ENCODE measurements at regions not wholly inside any gene's neighbourhood (a gene's known extent, or its start where the extent isn't known, plus 50 kb on each side); places are given as distances from the start of the nearest gene placed in this dataset.

GRCh38 chr5:29795096-29795652, 1398.3 kb upstream of the CDH6 start:
- no peak overlapping the region for H3K27ac ChIP-seq (ENCODE audit: low read length)
- H3K79me2 ChIP-seq (ENCODE audit: low read length), result no peaks in the 10 kb centered on the region
- H3K4me1 ChIP-seq (ENCODE audit: low read length), result no peaks in the 10 kb centered on the region
- H3K4me3 ChIP-seq (ENCODE audit: low read length), result no peak overlapping the region
- H3K9ac ChIP-seq (ENCODE audit: low read length), result no peak overlapping the region
- H3K36me3 ChIP-seq (replicated peaks; ENCODE audit: low read depth, low read length), result no peaks in the 10 kb centered on the region
- H3K9me3 ChIP-seq (ENCODE audit: insufficient read depth, low read length), result no peaks in the 10 kb centered on the region
- TF ChIP-seq CTCF (IDR thresholded peaks at IDR 0.05; ENCODE audit: low read depth, low read length) (no peak), EZH2phosphoT487 (IDR thresholded peaks at IDR 0.05; ENCODE audit: low read depth) (no peak)
- no peaks in the 10 kb centered on the region for H3K27me3 ChIP-seq (ENCODE audit: low read depth, low read length)
- H2AFZ ChIP-seq (ENCODE audit: low read depth, low read length), result no peak overlapping the region
- H4K20me1 ChIP-seq (ENCODE audit: insufficient read depth, low read length), result no peaks in the 10 kb centered on the region
- H3K4me2 ChIP-seq (ENCODE audit: low read length), result no peak overlapping the region

GRCh38 chr5:29794141-29794787, 1399.2 kb upstream of the CDH6 start:
- no peak overlapping the region for H2AFZ ChIP-seq (ENCODE audit: low read depth, low read length)
- no peaks in the 10 kb centered on the region for H3K4me1 ChIP-seq (ENCODE audit: low read length)
- no peaks in the 10 kb centered on the region for H3K27me3 ChIP-seq (ENCODE audit: low read depth, low read length)
- H3K9ac ChIP-seq (ENCODE audit: low read length), result no peak overlapping the region
- H4K20me1 ChIP-seq (ENCODE audit: insufficient read depth, low read length), result no peaks in the 10 kb centered on the region
- H3K4me3 ChIP-seq (ENCODE audit: low read length), result no peak overlapping the region
- no peaks in the 10 kb centered on the region for H3K36me3 ChIP-seq (replicated peaks; ENCODE audit: low read depth, low read length)
- H3K9me3 ChIP-seq (ENCODE audit: insufficient read depth, low read length), result no peaks in the 10 kb centered on the region
- no peak overlapping the region for H3K4me2 ChIP-seq (ENCODE audit: low read length)
- no peak overlapping the region for H3K27ac ChIP-seq (ENCODE audit: low read length)
- TF ChIP-seq CTCF (IDR thresholded peaks at IDR 0.05; ENCODE audit: low read depth, low read length) (no peak), EZH2phosphoT487 (IDR thresholded peaks at IDR 0.05; ENCODE audit: low read depth) (no peak)
- H3K79me2 ChIP-seq (ENCODE audit: low read length), result no peaks in the 10 kb centered on the region

- Histone ChIP-seq H3K4me2 (ENCODE audit: low read length) (no peak overlapping the region), H3K9ac (ENCODE audit: low read length) (no peak overlapping the region), H3K4me3 (ENCODE audit: low read length) (no peak overlapping the region), H4K20me1 (ENCODE audit: insufficient read depth, low read length) (no peaks in the 10 kb centered on the region), H3K79me2 (ENCODE audit: low read length) (no peaks in the 10 kb centered on the region), H3K4me1 (ENCODE audit: low read length) (no peaks in the 10 kb centered on the region), H3K27me3 (ENCODE audit: low read depth, low read length) (no peaks in the 10 kb centered on the region), H3K36me3 (replicated peaks; ENCODE audit: low read depth, low read length) (no peaks in the 10 kb centered on the region), H3K9me3 (ENCODE audit: insufficient read depth, low read length) (no peaks in the 10 kb centered on the region), H2AFZ (ENCODE audit: low read depth, low read length) (no peak overlapping the region), H3K27ac (ENCODE audit: low read length) (no peak overlapping the region)
- TF ChIP-seq CTCF (IDR thresholded peaks at IDR 0.05; ENCODE audit: low read depth, low read length) (no peak), EZH2phosphoT487 (IDR thresholded peaks at IDR 0.05; ENCODE audit: low read depth) (no peak)
These were observed 1403.2 kb upstream of the CDH6 start for GRCh38 chr5:29790281-29790680.

- Histone ChIP-seq H3K79me2 (ENCODE audit: low read length) (no peaks in the 10 kb centered on the region), H3K9ac (ENCODE audit: low read length) (no peak overlapping the region), H3K4me2 (ENCODE audit: low read length) (no peak overlapping the region), H3K36me3 (replicated peaks; ENCODE audit: low read depth, low read length) (no peaks in the 10 kb centered on the region), H2AFZ (ENCODE audit: low read depth, low read length) (0 out of 2 replicates have a peak overlapping the region, but pooled peaks have one; percentile 46), H4K20me1 (ENCODE audit: insufficient read depth, low read length) (no peaks in the 10 kb centered on the region), H3K9me3 (ENCODE audit: insufficient read depth, low read length) (no peaks in the 10 kb centered on the region), H3K27ac (ENCODE audit: low read length) (no peak overlapping the region), H3K27me3 (ENCODE audit: low read depth, low read length) (no peaks in the 10 kb centered on the region), H3K4me3 (ENCODE audit: low read length) (no peak overlapping the region), H3K4me1 (ENCODE audit: low read length) (no peaks in the 10 kb centered on the region)
- TF ChIP-seq CTCF (IDR thresholded peaks at IDR 0.05; ENCODE audit: low read depth, low read length), result no peak
- no peak for TF ChIP-seq EZH2phosphoT487 (IDR thresholded peaks at IDR 0.05; ENCODE audit: low read depth)
These were observed 1413.1 kb upstream of the CDH6 start for GRCh38 chr5:29780401-29780800.

Data from OCI-LY3 (cell line).